Activated T-cell treated with anti-CD3 and anti-CD28 coated beads for 48 hours (primary cell): ENCODE measurements at regions not wholly inside any gene's neighbourhood (a gene's known extent, or its start where the extent isn't known, plus 50 kb on each side); places are given as distances from the start of the nearest gene placed in this dataset.
"Not testable (repeated sequence)": the region's sequence is repeated elsewhere in the genome, so short reads cannot be mapped to it uniquely, and the experiment has no call there.

Experiments used
- DNase-seq: peaks from one replicate; pipeline ENCODE4 v3.0.0-alpha.2; 2020; ENCODE audit warnings: low read depth

DNA sequence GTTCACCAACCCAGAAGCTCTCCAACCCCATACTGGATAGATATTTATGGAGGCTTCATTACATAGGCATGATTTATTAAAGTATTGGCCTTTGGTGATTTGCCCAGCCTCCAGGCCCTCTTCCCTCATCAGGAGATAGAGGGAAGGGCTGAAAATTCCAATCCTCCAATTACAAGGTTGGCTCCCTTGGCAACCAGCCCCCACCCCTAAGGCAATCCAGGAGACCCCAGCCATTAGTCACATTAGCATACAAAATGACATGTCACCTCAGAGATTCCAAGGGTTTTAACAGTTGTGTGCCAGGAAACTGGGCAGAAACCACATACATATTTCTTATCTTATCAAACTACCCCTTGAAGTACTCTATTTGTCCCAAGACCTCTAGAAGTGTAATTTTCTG is 210.0 kb downstream of the HINT1 start:
- no peak for DNase-seq

DNA sequence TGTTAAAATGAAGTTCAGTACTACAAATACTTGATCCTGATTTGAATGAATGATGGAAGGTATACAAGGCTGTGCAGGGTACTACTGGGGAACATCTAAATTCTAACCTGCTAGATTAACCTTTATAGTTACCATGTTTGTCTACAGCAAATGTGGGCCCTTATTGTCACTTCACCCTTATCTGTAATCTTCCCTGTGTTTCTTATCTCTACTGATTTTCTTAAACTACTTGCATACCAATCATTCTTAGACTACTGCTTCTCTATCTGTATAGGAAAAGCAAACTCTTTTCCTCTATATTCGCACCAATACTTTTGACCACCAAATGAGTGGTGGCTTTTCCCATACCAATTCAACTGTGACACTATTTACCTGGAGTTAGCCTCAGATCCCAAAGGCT is 210.7 kb downstream of the HINT1 start:
- no peak for DNase-seq

GRCh38 chr5:130939059-130939458 is 226.0 kb downstream of the HINT1 start:
- DNase-seq: no peak

DNA sequence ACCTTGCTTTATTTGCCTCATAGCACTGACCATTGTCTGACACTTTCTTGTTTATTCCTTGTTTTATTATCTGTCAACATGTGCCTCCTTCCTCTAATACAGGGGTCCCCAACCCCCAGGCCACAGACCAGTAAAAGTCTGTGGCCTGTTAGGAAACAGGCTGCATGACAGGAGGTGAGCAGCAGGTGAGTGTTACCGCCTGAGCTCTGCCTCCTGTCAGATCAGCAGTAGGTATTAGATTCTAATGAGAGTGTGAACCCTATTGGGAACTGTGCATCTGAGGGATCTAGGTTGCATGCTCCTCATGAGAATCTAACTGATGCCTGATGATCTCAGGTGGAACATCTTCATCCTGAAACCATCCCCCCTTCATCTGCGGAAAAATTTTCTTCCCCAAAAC is 228.0 kb downstream of the HINT1 start:
- DNase-seq: no peak

DNA sequence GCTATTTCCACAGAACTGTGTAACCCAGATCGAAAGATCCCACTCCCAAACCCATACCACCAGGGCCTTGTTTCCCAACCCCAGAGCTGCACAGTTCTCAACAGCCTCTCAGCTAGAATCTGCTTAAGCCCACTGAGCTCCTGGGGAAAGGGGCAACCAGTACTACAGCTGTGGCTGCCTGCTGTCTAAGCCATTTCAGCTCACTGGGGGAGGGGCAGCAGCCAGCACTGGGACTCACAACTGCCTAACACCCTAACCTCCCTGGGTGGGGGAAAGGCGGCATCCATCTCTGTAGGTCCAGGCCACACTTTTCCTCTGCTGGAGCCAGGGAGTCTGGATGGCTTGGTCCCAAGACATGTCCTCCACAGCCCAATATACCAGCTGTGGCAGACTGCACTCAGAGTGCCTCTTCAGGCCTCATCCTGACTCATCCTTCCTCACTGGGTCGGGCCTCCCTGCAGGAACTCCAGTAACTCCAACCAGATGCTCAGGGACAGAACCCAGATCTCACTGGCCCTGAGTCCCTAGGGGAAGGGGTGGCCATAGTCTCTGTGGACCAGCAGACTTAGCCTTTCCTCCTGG is 241.4 kb downstream of the HINT1 start:
- DNase-seq: no peak

DNA sequence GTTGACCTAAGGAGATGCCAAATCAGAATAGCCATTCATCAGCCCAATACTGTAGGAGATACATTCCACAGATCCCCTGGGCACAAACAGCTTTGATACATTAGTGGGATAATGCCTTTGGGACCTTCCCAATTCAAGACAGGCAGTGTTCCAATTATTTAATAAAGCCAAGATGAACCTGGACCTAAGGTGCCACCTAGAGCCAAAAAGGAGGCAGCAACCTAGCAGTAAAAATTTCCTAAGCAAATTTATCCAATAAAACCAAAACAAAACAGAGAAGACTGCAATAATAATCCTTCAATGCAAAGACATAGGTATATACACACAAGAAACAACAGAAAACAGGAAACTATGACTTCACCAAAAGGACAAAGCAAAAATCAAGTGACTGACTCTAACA is 253.0 kb downstream of the HINT1 start:
- DNase-seq: no peak

DNA sequence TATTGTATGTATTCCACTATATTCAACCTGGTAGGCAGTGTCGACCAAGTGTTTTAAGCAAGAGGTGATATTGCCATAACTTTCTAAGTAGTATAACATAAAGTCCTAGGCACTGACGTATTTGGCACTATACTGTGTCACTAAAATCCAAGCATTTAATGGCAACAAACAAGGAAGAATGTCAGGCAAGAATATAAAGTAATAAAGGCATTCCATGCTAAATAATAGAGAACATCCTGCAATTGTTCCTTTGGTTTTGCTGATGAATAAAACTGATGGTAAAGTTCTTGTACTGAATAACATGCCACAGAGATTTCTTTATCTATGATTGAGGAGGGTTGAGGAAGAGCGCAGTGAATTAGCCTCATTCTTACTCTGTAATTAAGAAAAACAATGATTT is 256.9 kb downstream of the HINT1 start:
- DNase-seq: no peak

- not testable (repeated sequence) for DNase-seq
Measured at GRCh38 chr5:130897537-130898195, 267.4 kb downstream of the HINT1 start.

- DNase-seq: not testable (repeated sequence)
Measured at GRCh38 chr5:130897181-130897536, 267.9 kb downstream of the HINT1 start.

GRCh38 chr5:130896636-130897035 is 268.4 kb downstream of the HINT1 start:
- DNase-seq: no peak

DNA sequence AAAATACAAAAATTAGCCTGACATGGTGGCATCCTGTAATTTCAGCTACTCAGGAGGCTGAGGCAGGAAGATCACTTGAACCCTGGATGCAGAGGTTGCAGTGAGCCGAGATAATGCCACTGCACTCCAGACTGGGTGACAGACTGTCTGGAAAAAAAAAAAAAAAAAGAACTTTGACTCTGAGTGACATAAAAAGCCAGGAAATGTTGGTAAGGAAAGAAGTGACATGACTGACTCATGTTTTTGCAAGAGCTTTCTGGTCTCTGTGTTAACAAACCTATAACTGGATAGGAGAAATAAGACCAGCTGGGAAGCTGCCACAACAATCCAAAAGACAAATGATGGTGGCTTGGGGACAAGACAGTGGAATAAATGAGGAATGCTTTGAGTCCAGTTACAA is 272.1 kb downstream of the HINT1 start:
- DNase-seq: no peak

- DNase-seq: no peak
Measured at GRCh38 chr5:130890610-130891009, 274.4 kb downstream of the HINT1 start.

DNA sequence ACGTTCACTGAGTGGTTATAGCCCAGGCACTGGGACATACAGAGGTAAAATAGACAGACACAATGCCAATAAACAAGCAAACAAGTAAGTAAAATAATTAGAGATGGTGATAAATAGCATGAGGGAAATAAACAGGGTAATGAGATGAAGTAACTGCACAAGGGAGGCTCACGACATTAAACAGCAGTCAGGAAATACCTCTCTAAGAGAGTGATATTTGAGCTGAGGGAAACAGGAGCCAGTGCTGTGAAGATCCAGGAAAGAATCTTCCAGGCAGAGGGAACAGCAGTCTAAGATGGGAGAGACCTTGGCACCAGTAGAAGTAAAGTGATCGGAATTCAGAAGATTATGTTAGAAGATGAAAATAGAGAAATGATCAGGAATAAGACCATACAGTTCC is 279.4 kb downstream of the HINT1 start:
- DNase-seq: no peak

- DNase-seq: no peak
Measured at GRCh38 chr5:130885027-130885426, 280.0 kb downstream of the HINT1 start.

GRCh38 chr5:130884023-130884422 is 281.0 kb downstream of the HINT1 start:
- no peak for DNase-seq

GRCh38 chr5:130875656-130876055 is 289.4 kb downstream of the HINT1 start:
- no peak for DNase-seq

GRCh38 chr5:130874861-130875417 is 290.1 kb downstream of the HINT1 start:
- DNase-seq: no peak

DNA sequence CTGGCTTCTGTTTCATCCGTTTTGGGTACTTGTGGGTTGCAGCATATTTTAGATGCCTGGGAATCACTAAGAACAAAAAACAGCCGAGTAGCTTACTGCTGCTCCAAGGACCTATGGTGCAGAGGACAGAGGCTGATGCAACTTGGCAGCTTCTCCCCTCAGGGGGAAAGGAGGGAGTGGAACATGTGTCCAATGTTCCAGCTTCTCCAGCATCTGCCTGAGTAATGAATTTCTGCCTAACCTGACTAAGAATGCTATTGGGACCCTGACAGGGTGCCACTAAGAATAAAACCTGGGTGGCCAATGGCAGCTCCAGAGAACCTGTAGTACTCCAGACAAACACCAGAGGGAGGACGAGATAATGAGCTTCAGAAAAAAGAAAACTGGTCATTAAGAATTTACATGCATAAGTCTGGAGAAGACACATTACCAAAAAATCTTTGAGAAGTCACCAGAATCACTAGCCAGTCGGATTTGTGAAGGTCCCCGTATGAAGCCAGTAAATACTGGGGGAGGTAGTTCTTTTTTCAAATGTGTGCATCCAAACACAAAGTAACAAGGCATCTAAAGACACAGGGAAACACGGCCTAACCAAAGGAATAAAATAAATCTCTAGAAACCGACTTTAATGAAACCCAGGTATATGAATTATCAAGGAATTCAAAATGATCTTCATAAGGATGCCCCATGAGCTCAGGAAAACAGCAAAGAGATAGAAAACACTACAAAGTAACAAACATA is 293.5 kb downstream of the HINT1 start:
- no peak for DNase-seq

DNA sequence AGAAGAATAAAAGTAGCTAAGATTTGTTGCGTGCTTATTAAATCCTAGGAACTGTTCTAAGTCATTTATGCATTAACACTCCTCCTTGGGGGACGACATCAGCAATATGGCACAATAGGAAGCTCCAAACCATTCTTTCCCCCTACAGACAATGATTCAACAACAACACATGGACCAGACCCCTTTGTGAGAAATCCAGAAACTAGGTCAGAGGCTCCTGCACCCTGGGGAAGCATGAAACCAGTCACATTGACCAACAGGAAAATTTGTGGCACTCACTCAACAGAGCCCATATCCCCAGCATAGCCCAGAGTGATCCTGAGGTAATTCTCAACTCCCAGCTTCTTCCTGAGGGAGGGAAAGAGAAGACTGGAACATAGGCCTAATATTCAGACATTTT is 294.4 kb downstream of the HINT1 start:
- DNase-seq: no peak

GRCh38 chr5:130868186-130868840 is 296.7 kb downstream of the HINT1 start:
- no peak for DNase-seq

DNA sequence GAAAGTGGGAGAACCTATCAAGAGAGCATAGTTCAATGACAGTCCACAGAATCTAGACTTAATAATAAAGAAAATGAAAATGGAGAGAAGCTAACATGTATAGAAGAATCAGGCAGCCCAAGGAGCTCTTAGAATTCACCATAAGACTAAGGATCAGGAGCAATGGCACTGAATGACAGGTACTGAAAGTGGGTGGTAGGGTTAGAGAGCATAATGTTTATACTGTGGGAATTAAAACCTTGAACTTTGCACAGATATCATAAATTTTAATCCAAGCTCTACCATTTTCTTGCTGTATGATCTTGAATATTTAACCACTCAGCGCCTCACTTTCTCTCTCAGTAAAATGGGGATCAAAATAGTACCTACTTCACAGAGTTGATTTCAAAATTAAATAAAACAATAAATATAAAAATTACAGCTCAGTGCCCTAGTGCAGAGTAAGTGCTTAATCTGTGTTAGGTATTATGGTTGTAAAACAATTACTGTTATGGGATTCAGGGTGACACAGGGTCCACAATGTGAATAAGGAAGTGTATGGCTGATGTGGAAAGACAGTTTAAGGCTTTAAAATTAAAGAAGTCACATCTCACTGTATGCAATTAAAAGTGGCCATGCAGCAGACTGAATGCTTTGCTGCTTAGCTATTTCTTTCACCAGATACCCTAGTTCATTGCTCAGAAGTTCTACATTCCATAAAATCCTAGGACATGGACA is 319.8 kb downstream of the HINT1 start:
- no peak for DNase-seq
